Smooth muscle cell (in vitro differentiated cells): ENCODE measurements at regions not wholly inside any gene's neighbourhood (a gene's known extent, or its start where the extent isn't known, plus 50 kb on each side); places are given as distances from the start of the nearest gene placed in this dataset.

Experiments used
- DNase-seq: peaks from one replicate; lab custom pipeline; 2025; ENCODE audit not compliant: unreplicated experiment; lab: John Stamatoyannopoulos, UW
- H2AFZ ChIP-seq: fragments of 200-600 bp; sonication (generic); 2 replicates; pipeline ENCODE4 v1.6.0; 2016; ENCODE audit warnings: antibody characterized with exemption, low read depth, mild to moderate bottlenecking
- H3F3A ChIP-seq: fragments of 200-600 bp; sonication (generic); 2 replicates; pipeline ENCODE4 v1.6.0; 2017; ENCODE audit warnings: antibody characterized with exemption, low read depth
- H3K27ac ChIP-seq: fragments of 200-600 bp; sonication (generic); 2 replicates; pipeline ENCODE4 v1.5.1; 2016; ENCODE audit warnings: low read depth, mild to moderate bottlenecking
- H3K27me3 ChIP-seq: fragments of 200-600 bp; sonication (generic); 2 replicates; pipeline ENCODE4 v1.6.1; 2016; ENCODE audit warnings: low read depth, mild to moderate bottlenecking
- H3K36me3 ChIP-seq: fragments of 200-600 bp; sonication (generic); 2 replicates; pipeline ENCODE4 v1.5.1; 2016; ENCODE audit warnings: low read depth
- H3K4me1 ChIP-seq: fragments of 200-600 bp; sonication (generic); 2 replicates; pipeline ENCODE4 v1.5.1; 2016; ENCODE audit warnings: low read depth
- H3K4me2 ChIP-seq: fragments of 200-600 bp; sonication (generic); 2 replicates; pipeline ENCODE4 v1.6.0; 2016; ENCODE audit warnings: mild to moderate bottlenecking
- H3K4me3 ChIP-seq: fragments of 200-600 bp; sonication (generic); 2 replicates; pipeline ENCODE4 v1.5.1; 2016; ENCODE audit warnings: mild to moderate bottlenecking
- H3K79me2 ChIP-seq: fragments of 200-600 bp; sonication (generic); 2 replicates; pipeline ENCODE4 v1.6.0; 2016; ENCODE audit warnings: low read depth, mild to moderate bottlenecking
- H3K9ac ChIP-seq: fragments of 200-600 bp; sonication (generic); 2 replicates; pipeline ENCODE4 v1.6.0; 2016; ENCODE audit warnings: low read depth
- H3K9me3 ChIP-seq: fragments of 200-600 bp; sonication (generic); replicated peaks from 2 replicates; pipeline ENCODE4 v1.5.1; 2016; ENCODE audit warnings: low read depth
- H4K20me1 ChIP-seq: fragments of 200-600 bp; sonication (generic); 2 replicates; pipeline ENCODE4 v1.6.0; 2016; ENCODE audit warnings: low read depth
- WGBS: methylation state at CpG from one replicate; pipeline ENCODE4 v1.1.7; 2016; ENCODE audit warnings: low lambda C conversion rate; 5-methylcytosine and 5-hydroxymethylcytosine counted together
- TF ChIP-seq, protein P1 (sequence below): fragments of 200-600 bp; sonication (generic); IDR thresholded peaks from 2 replicates; pipeline ENCODE4 v1.5.1; 2017; ENCODE audit warnings: borderline replicate concordance, mild to moderate bottlenecking, antibody characterized with exemption; ENCODE audit not compliant: insufficient read depth, poor library complexity, severe bottlenecking

DNA sequence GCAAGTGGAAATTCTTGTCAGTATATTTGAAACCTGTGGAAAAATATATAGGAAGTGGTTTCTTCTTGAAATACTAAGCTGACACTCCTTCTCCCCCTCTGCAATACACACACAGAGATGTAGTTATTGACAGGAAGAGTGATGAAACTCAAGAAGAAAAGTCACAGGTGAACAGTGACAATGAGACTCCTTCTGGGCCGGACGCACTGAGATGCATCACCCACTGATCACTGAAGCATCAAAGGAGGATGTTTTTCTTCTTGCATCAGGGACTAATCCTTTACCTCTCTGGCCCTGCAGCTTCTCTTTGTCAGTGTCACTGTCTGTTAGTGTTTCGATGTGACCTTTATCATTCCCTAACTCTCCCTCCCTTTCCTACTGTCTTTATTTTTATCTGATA is 1864.2 kb upstream of the C9orf72 start:
- WGBS = 56% methylated on average over 3 of the region's 3 CpGs
- DNase-seq = no peak

DNA sequence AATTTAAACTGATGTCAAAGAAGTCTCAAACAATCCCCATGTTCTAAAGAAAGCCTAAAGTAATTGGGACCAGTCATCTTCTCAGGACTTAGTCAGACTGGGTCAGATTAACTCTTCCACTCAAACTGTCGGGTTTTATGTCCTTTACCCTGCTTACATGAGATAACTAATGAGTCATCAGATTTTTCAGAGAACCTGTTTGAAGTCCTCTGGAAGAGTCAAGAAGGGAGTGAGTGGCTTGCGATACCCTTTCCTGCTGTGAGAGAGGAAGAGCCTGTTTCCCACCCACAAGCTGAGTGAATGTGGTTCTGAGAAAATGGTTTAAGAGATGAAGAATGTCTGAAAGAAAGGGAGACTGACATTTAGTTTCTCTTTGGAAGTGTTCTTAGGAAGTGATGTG is 1866.7 kb upstream of the C9orf72 start:
- Histone ChIP-seq H3K9me3 (no peaks in the 10 kb centered on the region), H3F3A (no peaks in the 10 kb centered on the region), H3K27me3 (no peaks in the 10 kb centered on the region), H2AFZ (peak overlapping the region; percentile 17), H3K4me2 (peak overlapping the region; percentile 64), H3K27ac (peak overlapping the region; percentile 93), H3K79me2 (peaks cover 8% of the 10 kb centered on the region), H4K20me1 (no peaks in the 10 kb centered on the region), H3K4me1 (peaks cover 7% of the 10 kb centered on the region), H3K4me3 (no peak overlapping the region), H3K9ac (peak overlapping the region; percentile 71), H3K36me3 (no peaks in the 10 kb centered on the region)
- WGBS = 2% methylated on average over 2 of the region's 2 CpGs
- DNase-seq = no peak
- TF ChIP-seq, protein P1, sequence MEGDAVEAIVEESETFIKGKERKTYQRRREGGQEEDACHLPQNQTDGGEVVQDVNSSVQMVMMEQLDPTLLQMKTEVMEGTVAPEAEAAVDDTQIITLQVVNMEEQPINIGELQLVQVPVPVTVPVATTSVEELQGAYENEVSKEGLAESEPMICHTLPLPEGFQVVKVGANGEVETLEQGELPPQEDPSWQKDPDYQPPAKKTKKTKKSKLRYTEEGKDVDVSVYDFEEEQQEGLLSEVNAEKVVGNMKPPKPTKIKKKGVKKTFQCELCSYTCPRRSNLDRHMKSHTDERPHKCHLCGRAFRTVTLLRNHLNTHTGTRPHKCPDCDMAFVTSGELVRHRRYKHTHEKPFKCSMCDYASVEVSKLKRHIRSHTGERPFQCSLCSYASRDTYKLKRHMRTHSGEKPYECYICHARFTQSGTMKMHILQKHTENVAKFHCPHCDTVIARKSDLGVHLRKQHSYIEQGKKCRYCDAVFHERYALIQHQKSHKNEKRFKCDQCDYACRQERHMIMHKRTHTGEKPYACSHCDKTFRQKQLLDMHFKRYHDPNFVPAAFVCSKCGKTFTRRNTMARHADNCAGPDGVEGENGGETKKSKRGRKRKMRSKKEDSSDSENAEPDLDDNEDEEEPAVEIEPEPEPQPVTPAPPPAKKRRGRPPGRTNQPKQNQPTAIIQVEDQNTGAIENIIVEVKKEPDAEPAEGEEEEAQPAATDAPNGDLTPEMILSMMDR = no peak

More for the DNA sequence above, 1864.2 kb upstream of the C9orf72 start:
- Histone ChIP-seq H3K27me3 (no peaks in the 10 kb centered on the region), H4K20me1 (no peaks in the 10 kb centered on the region), H2AFZ (no peak overlapping the region), H3K4me2 (no peak overlapping the region), H3K4me1 (peaks cover 7% of the 10 kb centered on the region), H3K4me3 (no peak overlapping the region), H3K36me3 (no peaks in the 10 kb centered on the region), H3K79me2 (no peaks in the 10 kb centered on the region), H3F3A (no peaks in the 10 kb centered on the region), H3K9ac (no peak overlapping the region), H3K27ac (no peak overlapping the region), H3K9me3 (no peaks in the 10 kb centered on the region)
- TF ChIP-seq, protein P1 = no peak

DNA sequence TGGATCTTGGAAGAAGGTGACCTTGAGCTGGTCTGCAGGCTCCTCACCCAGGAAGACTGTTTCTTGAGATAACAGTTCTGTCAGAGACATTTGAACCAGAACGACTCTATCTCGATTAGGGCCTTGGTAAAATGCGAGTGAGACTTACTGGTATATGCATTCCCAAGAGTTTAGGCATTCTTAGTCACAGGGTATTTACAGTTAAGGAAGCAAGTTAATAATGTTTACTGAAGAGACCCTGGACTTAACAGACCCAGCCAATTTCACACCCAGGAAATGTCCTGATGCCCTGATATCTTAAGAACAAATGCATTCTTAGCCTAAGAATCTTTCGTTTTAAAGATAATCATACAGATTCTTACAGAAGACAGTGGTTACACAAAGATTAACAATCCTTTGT is 1867.2 kb upstream of the C9orf72 start:
- peaks cover 7% of the 10 kb centered on the region for H3K4me1 ChIP-seq
- H3K9ac ChIP-seq = peak overlapping the region; percentile 67
- H4K20me1 ChIP-seq = no peaks in the 10 kb centered on the region
- H3K36me3 ChIP-seq = no peaks in the 10 kb centered on the region
- TF ChIP-seq, protein P1 = no peak
- DNase-seq = no peak
- no peaks in the 10 kb centered on the region for H3F3A ChIP-seq
- H3K9me3 ChIP-seq = no peaks in the 10 kb centered on the region
- WGBS = 15% methylated on average over 4 of the region's 4 CpGs
- peak overlapping the region; percentile 93 for H3K27ac ChIP-seq
- H3K79me2 ChIP-seq = peaks cover 13% of the 10 kb centered on the region
- peak overlapping the region; percentile 64 for H3K4me2 ChIP-seq
- H2AFZ ChIP-seq = peak overlapping the region; percentile 20
- no peaks in the 10 kb centered on the region for H3K27me3 ChIP-seq
- no peak overlapping the region for H3K4me3 ChIP-seq

DNA sequence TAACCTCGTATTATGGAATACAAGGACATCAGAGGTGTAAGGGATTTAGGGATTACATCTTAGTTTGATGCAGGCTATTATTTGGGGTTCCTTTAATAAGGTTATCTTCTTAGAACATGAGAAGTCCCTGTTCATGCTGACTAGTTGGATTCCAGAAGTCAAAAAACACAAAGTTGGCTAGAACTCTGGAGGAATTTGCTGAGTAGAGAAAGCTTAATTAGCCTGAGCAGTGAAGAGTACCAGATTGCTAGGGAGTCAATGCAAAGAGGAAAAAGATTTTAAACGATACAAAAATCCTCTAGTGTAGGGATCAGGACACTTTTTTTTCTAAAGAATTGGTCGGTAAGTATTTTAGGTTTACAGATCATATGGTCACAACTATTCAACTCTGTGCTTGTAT is 1872.5 kb upstream of the C9orf72 start:
- Histone ChIP-seq H4K20me1 (no peaks in the 10 kb centered on the region), H2AFZ (no peak overlapping the region), H3K36me3 (no peaks in the 10 kb centered on the region), H3K27me3 (no peaks in the 10 kb centered on the region), H3K79me2 (peaks cover 13% of the 10 kb centered on the region), H3K27ac (no peak overlapping the region), H3F3A (no peaks in the 10 kb centered on the region), H3K9me3 (no peaks in the 10 kb centered on the region), H3K4me1 (peaks cover 2% of the 10 kb centered on the region), H3K4me2 (no peak overlapping the region), H3K4me3 (no peak overlapping the region), H3K9ac (no peak overlapping the region)
- WGBS = 60% methylated on average over 3 of the region's 3 CpGs
- TF ChIP-seq, protein P1 = no peak
- DNase-seq = no peak
